LNCAP (cell line): ENCODE measurements at regions not wholly inside any gene's neighbourhood (a gene's known extent, or its start where the extent isn't known, plus 50 kb on each side); places are given as distances from the start of the nearest gene placed in this dataset.

ENCODE experiments used
- CTCF ChIP-seq: fragments of 450-650 bp; IDR thresholded peaks from 2 replicates; pipeline ENCODE4 v1.5.1; 2017; ENCODE audit warnings: mild to moderate bottlenecking

- TF ChIP-seq CTCF, result no peak
Observed at GRCh38 chr6:109896341-109896740, 81.8 kb upstream of the GPR6 start.

GRCh38 chr6:109897025-109897424, 81.1 kb upstream of the GPR6 start:
- TF ChIP-seq CTCF, result no peak

- TF ChIP-seq CTCF, result no peak
Observed at GRCh38 chr6:109897561-109898080, 80.5 kb upstream of the GPR6 start.

GRCh38 chr6:109901976-109902375, 76.1 kb upstream of the GPR6 start:
- TF ChIP-seq CTCF, result no peak

- TF ChIP-seq CTCF, result no peak
Observed at GRCh38 chr6:109902870-109903269, 75.2 kb upstream of the GPR6 start.

- no peak for TF ChIP-seq CTCF
Observed at GRCh38 chr6:109910571-109910970, 67.5 kb upstream of the GPR6 start.

- no peak for TF ChIP-seq CTCF
Observed at GRCh38 chr6:109912118-109912517, 66.0 kb upstream of the GPR6 start.

- no peak for TF ChIP-seq CTCF
Observed at GRCh38 chr6:109912952-109913351, 65.2 kb upstream of the GPR6 start.
